NOMO-1 treated with dmso at 0.1 percent for 144 hours (cell line): ENCODE measurements at regions not wholly inside any gene's neighbourhood (a gene's known extent, or its start where the extent isn't known, plus 50 kb on each side); places are given as distances from the start of the nearest gene placed in this dataset.
A peak's percentile ranks its signal among the peaks of the same experiment; 100 is the strongest.

Experiments used
- DNase-seq: peaks from one replicate; lab custom pipeline; 2025; ENCODE audit not compliant: unreplicated experiment; lab: John Stamatoyannopoulos, UW

DNA sequence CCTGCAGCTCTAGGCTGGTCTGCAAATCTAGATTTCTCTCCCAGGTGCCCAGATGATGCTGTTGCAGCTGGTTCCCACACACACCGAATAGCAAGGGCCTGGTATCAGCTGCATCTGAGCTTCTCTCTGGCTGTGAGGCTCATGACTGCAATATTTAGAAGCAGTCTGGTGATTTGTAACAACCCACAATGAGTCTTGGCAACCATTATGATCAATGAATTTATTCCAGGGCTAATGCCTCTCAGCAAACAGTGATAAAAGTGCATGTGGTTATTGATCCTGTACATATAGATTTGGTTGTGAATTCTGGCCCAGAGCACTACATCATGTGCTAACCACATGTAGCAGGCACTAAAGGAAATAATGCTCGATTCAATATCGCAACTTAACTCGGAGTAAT lies 114.3 kb downstream of the ASCL4 start:
- DNase-seq: no peak

DNA sequence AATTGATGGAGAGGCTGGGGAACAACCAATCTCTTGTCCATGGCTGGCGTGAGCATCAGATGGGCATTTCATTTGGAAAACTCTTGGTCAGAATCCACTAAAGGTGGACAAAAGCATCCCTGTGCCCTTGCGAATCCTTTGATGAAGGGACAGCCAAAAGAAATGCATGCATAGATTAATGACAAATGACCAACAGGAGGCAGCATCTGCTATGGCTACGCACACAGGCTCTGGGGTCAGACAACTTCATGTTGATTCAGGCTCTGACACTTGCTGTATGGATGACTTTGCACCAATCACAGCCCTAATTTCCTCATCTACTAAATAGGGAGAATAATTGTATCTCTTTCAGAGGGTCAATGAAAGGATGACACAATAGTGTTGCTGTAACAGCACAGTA lies 117.5 kb downstream of the ASCL4 start:
- DNase-seq: peak; percentile 29

DNA sequence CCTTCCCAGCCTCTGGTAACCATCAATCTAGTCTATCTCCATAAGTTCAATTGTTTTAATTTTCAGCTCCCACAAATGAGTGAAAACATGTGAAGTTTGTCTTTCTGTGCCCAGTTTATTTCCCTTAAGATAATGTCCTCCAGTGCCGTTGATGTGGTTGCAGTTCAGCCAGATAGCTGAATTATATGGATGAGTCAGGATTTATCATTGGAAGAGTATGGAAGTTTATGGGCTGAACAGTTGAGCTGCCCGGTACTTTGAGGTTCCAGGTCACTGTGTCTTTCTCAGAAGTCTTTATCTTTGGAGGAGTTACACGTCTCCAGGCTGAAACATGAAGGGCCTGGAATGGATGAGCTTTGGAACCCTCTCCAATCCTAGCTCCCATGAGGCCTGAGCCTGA lies 120.1 kb downstream of the ASCL4 start:
- DNase-seq: no peak

DNA sequence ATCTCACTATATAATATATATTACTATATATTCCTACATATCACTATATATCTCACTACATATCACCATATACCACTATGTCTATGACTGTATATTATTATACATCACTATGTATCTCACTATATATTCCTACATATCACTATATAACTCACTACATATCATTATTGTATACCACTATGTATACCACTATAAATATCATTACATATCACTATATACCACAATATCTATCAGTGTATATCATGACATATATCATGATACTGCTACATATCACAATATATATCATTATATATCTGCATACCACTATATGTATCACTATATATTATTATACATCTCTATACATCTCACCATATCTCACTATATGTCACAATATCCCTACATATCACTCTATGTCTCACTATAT lies 121.5 kb downstream of the ASCL4 start:
- DNase-seq: no peak

DNA sequence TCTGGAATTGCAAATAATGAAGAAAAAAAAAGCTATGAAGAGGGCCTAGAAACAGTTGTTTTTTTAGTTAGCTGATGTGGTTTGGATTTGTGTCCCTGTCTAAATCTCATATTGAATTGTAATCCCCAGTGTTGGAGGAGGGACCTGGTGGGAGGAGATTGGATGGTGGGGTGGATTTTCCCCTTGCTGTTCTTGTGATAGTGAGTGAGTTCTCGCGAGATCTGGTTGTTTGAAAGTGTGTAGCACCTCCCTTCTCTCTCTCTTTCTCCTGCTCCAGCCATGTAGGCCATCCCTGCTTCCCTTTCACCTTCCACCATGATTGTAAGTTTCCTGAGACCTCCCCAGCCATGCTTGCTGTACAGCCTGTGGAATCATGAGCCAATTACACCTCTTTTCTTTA lies 126.1 kb downstream of the ASCL4 start:
- no peak for DNase-seq

DNA sequence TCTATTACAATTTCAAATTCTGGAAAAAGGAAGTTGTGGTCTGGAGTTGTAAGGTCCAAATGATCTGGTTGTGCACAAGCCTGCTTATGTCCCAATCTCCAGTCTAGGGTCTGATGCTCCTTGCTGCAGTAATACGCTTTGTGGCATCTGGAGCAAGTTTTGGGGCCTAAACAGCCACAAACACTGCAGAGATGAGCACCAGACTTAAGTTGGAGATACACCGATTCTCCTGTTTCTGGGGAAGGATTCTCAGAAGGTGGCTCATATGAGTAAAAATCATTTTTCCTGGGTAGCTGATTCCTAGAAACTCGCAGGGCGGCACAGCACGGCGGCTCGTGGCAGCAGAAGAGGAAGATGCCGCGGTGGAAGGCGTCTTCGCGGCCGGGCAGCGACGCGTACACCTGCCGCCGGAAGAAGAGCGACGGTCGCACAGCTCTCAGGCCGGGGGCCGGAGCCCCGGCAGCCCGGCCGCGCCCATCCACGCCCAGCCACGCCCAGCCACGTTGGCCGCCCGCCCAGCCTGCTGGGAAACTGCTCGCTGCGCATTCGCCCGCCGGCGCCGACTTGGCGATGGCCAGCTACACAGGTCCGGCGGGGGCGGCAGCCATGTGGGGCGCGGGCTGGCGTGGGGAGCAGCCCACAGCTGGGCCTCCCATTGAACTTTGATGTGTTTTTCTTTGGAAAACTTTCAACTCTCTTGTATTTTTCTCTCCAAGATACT lies 129.0 kb downstream of the ASCL4 start:
- peak; percentile 91 for DNase-seq

DNA sequence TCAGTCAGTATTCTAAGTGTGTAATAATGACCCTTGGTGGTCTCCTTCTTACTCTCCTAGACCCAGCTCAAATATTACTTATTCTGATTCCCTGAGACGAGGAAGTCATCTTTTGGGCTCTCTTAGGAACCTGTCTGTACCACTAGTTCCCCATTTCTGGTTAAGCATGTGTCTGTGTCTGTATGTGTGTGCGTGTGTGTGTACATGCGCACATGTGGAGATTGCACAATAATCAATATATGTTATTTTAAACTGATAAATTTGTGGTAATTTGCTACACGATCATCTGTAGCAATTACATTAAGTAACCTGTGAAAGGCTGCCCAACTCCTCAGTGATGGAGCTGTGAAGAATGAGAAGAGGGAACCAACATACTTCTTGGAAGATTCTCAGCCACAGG lies 132.2 kb downstream of the ASCL4 start:
- peak; percentile 34 for DNase-seq

DNA sequence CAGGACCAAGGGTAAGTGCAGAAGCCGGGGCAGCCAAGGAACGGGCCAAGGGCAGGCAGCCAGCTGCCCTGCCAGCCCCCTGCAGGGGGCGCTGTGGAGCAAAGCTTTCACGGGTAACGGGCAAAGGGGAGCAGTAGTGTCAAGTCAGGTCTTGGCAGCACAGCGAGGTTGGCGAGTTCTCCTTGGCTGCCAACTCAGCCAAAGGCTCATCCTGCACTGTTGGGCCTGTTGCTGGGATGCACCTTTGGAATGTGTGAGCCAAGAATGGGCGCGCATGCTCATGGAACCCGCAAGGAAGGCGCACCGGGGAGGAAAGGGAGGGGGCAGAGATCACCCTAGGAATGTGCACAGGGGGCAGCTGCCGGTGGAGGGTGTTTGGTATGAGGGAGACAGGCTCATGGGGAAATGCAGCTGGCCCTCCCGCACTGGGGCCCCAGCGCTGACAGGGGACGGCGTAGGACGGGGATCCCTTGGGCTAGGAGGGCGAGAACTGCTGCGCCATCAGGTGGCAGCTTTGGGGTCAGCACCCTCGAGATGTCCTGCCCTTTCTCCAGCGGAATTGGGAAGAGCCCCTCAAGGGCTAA lies 138.0 kb downstream of the ASCL4 start:
- peak; percentile 33 for DNase-seq

DNA sequence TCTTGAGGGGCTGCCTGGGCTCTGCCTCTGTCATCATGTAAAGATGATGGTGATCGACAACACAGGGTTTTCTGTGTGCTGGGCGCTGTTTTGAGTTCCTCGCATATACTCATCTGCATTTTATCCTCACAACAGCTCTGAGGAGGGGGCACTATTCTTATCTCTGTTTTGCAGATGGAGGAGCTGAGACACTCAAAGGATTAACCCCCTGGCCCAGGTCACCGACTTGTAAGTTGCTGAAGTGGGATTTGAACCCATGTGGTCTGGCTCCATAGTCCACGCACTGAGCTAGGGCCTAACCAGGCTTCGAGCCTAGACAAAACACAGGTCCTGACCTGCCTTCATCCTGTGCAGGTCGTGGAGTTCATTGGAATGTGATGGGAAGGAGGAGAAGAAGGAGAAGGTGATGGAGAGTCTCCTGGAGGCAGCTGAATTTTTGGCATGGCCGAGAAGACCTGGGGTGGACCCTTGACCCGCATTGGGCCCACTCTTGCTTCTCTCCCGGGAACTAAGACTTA lies 140.0 kb downstream of the ASCL4 start:
- no peak for DNase-seq

DNA sequence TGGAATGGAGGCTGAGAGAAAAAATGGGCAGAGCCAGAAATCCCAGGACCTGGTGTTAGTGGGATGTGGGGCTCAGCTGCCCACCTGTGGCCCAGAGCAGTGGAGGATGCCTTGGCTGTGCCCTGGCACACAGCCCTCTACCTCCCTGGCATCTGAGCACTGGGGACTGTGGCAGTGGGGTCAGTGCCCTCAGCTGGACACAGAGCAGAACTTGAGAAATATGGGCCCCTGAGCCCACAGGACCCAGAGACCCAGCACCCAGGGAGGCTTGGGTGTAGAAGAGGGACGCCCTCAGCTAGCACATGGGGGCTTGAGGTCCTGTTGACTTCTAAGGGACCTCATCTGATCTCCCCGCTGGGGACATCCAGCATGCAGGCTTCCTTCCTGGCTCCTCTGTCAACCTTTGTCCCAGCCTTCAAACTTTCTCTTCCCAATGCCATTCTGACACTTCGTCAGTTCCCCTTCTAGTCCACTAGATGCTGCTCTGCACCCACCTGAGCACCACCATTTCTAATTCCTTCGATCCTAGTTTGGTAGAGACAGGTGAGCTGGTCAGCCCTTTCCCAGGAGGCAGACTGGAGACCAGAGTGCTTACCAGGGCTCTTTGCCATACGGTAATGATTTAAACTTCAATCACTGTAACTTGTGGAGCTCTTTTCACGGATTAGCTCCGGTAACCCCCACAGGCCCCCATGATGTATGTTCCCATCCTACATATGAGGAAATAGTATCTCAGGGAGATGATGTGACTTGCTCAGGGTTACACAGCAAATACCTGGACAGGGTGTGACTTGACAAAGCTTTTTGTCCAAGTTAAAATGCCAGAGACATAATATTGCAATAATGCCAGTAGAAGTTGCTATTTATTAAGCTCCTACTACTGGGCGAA lies 143.7 kb downstream of the ASCL4 start:
- no peak for DNase-seq

DNA sequence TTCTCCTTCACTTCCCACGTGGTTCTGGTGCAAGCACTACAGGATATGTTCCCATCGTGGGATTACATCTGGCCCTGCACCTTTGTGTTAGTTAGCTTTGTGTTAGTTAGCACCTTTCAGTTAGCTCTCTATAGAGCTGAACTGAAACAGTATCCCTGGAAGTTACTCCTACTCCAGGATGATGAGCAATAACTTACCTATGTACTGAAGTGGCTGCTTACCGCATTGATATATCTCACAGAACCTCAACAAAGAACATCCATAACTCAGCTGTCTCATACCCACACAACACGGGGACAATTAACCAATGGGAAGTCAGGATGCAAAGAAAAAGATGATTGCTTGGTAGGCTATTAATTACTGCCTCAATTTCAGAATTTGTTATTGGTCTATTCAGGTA lies 146.6 kb downstream of the ASCL4 start:
- no peak for DNase-seq

DNA sequence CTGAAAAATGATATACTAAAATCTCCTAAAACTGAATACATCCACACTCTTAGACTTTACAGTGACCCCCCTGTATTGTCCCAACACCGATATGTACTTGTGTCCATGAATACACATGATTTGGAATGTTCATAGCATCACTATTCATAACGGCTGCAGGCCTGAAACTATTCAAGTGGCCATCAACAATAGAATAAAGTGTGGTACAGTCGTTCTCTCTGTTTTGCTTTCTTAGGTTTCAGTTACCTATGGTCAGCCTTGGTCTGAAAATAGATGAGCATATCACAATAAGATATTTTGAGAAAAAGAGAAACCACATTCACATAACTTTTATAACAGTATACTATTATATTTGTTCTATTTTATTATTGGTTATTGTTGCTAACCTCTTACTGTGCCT lies 150.6 kb downstream of the ASCL4 start:
- no peak for DNase-seq

DNA sequence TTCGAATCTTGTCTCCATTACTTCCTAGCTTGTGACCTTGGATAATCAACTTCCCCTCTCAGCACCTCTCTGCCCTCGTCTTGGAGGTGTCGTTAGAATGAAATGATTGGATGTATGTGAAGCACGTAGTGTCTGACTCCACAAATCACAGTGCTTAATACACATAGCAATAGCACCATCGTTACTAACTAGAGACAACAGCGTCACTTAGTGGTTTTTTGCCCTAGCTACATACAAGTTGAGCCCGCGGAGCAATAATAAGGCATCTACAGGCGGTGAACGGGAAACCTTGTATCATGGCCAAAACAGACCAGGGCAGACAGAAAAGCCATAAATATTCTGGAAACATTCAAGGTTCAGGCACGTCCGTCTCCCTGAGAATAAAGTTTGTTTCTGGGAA lies 154.9 kb downstream of the ASCL4 start:
- DNase-seq: peak; percentile 42

DNA sequence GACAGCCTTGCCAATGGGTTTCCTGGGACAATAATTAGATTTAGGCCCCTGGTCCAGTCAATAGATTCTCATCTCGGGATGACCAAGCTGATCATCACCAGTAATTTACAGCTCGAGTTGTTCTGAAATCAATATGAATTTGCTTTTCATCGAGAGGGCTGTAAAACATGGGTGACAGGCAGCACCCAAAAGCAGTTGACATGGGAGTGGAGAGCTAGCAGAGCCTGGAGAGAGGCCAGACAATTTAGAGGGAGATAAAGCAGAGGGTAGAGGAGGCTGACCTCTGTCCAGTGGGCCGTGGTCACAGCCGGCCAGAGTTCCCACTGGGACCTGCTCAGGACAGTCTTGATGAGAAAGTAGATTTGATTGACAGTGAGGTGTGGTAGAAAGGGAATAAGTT lies 157.3 kb downstream of the ASCL4 start:
- no peak for DNase-seq

DNA sequence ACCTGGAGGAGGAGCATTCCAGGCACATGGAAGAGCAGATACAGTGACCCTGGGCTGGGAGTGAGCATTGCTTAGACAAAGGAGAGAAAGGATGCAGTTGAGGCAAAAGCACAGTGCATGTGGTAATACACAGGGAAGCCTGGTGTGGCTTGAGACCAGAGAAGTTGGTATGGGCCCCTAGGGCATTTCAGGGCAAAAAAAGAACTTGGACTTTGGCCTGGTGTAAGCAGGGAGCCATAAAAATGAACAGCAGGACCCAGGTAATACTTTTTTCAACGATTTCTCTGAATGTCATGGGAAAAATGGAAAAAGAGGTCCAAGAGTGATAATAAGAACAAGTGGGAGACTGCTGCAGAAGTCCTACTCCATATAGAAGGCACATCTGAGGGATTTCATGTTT lies 163.9 kb downstream of the ASCL4 start:
- no peak for DNase-seq

DNA sequence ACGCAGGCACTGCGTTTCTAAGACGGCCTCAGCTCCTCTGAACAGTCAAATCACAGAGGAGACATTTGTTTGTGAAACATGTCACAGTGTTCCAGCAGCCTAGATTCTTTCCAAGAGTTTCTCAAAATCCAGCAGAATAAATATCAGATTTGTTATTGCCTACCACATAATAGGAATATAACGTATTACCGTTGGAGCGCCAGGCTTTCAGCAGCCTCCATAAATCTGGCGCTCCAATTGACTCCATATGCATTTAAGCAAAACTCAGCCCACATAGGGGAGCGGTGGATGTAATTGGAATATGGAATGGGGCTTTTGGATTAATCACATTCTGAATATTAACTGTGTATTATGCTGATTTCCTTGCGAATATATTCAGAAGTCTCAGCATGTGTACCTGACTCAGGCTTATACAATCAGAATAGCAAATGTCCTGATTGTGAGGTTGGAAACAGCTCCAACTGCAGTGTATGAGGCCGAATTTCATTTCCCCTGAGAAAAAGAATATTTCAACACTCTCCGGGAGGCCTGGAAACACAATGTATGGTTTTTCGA lies 174.0 kb downstream of the ASCL4 start:
- DNase-seq: no peak

DNA sequence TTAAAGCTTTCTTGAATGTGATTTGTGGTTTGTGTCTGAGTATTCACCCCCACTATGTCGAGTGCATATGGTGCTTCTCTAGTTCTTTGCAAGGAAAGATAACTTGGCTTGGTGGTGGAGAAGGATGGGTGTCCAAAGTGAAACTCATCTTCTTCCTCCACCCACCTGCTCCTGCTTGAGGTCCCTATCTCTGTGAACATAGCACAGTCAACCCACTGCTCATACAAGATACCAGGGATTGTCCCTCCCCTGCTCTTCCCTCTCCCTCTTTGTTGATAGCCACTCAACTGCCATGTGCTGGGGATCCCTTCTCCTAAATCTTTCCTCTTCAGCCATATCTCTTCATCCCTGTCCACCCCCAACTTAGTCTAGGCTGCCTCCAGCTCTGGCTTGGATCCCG lies 176.5 kb downstream of the ASCL4 start:
- no peak for DNase-seq

DNA sequence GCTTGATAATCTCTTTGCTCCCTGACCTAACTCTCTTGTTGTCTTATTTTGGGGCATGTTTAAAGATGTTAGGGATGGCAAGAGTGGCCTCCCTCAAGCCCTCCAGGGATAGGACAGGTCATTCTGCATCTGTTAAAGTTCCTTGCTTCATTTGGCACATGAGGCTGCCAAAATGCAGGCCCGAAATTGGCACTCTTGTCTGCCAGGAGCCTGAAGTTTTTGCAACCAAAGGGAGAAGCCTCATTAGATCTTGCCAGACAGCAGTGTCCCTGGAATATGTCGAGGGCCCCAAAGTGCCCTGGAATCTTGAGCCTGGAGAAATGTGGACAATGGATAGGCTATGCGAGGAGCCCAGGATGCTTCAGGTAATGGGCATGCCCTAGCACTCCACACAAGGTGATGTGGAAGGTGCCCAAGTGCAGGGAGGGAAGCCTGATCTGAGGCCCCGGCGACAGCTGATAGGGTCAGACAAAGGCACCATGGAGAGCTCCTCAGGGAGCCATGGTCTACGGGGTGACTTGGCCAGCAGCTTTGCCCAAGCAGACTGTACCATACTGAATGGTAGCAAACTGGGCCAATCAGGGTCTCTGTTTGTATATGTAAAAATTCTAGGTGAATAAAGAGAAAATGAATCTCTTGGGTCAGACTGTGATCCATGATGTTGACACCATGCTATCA lies 173.0 kb upstream of the WSCD2 start:
- no peak for DNase-seq

DNA sequence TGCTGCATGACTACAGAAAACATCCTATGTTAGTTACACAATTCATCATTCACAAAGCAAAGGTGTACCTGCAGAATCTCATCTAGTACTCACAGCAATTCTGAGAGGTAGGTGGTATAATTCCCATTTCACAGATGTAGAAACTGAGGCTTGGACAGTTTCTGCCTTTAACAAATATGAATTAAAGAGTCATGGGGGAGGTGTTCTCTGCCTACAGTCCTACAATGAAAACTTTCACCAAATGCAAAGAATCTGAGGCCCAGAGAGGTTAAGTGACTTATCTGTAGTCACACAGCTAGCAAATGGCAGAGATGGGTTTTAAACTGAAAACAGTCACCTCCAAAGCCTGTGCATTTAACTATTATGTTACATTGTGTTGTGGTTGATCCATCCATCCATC lies 171.6 kb upstream of the WSCD2 start:
- DNase-seq: no peak

DNA sequence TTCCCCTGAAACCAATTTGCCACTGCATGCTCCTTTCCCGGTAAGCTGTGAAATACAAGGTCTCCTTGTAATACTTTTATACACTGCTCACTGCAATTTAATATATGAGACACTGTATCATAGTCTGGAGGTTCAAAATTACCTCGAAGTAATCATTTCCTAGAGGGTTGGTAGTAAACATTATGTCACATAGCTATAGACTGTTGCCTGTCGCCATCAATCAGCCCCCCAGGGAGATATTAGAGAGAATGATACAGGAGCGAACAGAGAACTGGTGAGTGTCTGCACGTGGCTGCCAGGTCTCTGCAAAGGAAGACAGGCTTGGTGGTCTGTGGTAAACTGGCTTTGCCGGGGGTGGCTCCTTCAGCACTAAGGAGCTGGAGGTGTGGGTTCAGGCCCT lies 165.5 kb upstream of the WSCD2 start:
- DNase-seq: no peak

DNA sequence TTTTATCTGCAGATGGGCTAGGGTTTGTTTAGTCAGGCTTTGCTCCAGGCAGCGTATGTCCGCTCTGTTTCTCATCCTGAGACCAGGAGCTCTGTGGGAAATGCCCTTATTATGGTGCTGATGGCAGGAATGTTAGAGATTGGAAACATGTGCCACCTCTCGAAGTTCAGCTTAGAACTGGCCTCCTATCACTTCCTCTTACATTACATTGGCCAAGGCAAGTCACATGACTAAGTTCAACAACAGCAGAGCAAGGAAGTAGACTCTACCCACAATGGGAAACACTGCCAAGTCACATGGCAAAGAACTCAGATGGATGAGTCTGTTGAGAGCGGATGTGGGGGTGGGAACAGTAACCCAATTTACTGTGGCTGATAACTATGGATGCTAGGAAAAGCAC lies 161.9 kb upstream of the WSCD2 start:
- DNase-seq: no peak
